SK-N-SH (cell line): ENCODE measurements at regions not wholly inside any gene's neighbourhood (a gene's known extent, or its start where the extent isn't known, plus 50 kb on each side); places are given as distances from the start of the nearest gene placed in this dataset.

ENCODE experiments used
- CHD2 ChIP-seq: fragments of 150-350 bp; IDR thresholded peaks from 2 replicates; pipeline ENCODE4 v1.6.1; 2018; ENCODE audit warnings: low read length; ENCODE audit not compliant: partially characterized antibody
- EP300 ChIP-seq, 2 experiments: IDR thresholded peaks; 2 replicates each; pipeline versions ENCODE4 v1.4.0 to v1.6.1; 2012; ENCODE audit warnings: borderline replicate concordance in 1 of 2, low read depth in 1 of 2, low read length in 1 of 2
- IRF3 ChIP-seq: fragments of 150-350 bp; IDR thresholded peaks from 2 replicates; pipeline ENCODE4 v1.6.1; 2016; ENCODE audit warnings: mild to moderate bottlenecking, low read depth, low read length
- NFIC ChIP-seq: IDR thresholded peaks from 2 replicates; pipeline ENCODE4 v1.4.0; 2012; ENCODE audit warnings: borderline replicate concordance
- POLR2AphosphoS5 ChIP-seq: IDR thresholded peaks from 2 replicates; pipeline ENCODE4 v1.6.1; 2012; ENCODE audit warnings: low read depth, low read length
- RAD21 ChIP-seq: IDR thresholded peaks from 2 replicates; pipeline ENCODE4 v1.6.1; 2012; ENCODE audit warnings: mild to moderate bottlenecking, low read length
- REST ChIP-seq: IDR thresholded peaks from 2 replicates; pipeline ENCODE4 v1.6.1; 2012; ENCODE audit warnings: mild to moderate bottlenecking, low read depth, low read length, moderate library complexity
- TAF1 ChIP-seq: IDR thresholded peaks from 2 replicates; pipeline ENCODE4 v1.6.1; 2012; ENCODE audit warnings: low read depth, mild to moderate bottlenecking, low read length, moderate library complexity, borderline replicate concordance
- TCF12 ChIP-seq: IDR thresholded peaks from 2 replicates; pipeline ENCODE4 v1.4.0; 2012
- TEAD4 ChIP-seq: IDR thresholded peaks from 2 replicates; pipeline ENCODE4 v1.4.0; 2012; ENCODE audit warnings: mild to moderate bottlenecking, borderline replicate concordance; ENCODE audit not compliant: insufficient read depth
- TF ChIP-seq, protein P1 (sequence below): fragments of 200-600 bp; sonication (generic); IDR thresholded peaks from 2 replicates; pipeline ENCODE4 v1.6.1; 2017; ENCODE audit warnings: antibody characterized with exemption, mild to moderate bottlenecking, moderate library complexity
- TF ChIP-seq, protein P2 (sequence below): IDR thresholded peaks from 2 replicates; pipeline ENCODE4 v1.4.0; 2012; ENCODE audit warnings: low read depth
- TF ChIP-seq, protein P3 (sequence below): fragments of 150-350 bp; IDR thresholded peaks from 2 replicates; pipeline ENCODE4 v1.6.1; 2017; ENCODE audit warnings: antibody characterized with exemption, low read length, low read depth, borderline replicate concordance

GRCh38 chr13:55606045-55606665 lies 1534.6 kb upstream of the PRR20A start:
- TF ChIP-seq, protein P1, sequence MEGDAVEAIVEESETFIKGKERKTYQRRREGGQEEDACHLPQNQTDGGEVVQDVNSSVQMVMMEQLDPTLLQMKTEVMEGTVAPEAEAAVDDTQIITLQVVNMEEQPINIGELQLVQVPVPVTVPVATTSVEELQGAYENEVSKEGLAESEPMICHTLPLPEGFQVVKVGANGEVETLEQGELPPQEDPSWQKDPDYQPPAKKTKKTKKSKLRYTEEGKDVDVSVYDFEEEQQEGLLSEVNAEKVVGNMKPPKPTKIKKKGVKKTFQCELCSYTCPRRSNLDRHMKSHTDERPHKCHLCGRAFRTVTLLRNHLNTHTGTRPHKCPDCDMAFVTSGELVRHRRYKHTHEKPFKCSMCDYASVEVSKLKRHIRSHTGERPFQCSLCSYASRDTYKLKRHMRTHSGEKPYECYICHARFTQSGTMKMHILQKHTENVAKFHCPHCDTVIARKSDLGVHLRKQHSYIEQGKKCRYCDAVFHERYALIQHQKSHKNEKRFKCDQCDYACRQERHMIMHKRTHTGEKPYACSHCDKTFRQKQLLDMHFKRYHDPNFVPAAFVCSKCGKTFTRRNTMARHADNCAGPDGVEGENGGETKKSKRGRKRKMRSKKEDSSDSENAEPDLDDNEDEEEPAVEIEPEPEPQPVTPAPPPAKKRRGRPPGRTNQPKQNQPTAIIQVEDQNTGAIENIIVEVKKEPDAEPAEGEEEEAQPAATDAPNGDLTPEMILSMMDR = no peak
- TF ChIP-seq TAF1 = no peak
- no peak for TF ChIP-seq TCF12
- no peak for TF ChIP-seq RAD21
- TF ChIP-seq POLR2AphosphoS5 = no peak
- TF ChIP-seq TEAD4 = no peak
- no peak for TF ChIP-seq REST
- no peak for TF ChIP-seq EP300 (IDR thresholded peaks at IDR 0.05; ENCODE audit: borderline replicate concordance in 1 of 2, low read depth in 1 of 2, low read length in 1 of 2)
- TF ChIP-seq, protein P2, sequence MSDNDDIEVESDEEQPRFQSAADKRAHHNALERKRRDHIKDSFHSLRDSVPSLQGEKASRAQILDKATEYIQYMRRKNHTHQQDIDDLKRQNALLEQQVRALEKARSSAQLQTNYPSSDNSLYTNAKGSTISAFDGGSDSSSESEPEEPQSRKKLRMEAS = no peak
- TF ChIP-seq IRF3 = no peak
- TF ChIP-seq NFIC = no peak
- TF ChIP-seq, protein P3, sequence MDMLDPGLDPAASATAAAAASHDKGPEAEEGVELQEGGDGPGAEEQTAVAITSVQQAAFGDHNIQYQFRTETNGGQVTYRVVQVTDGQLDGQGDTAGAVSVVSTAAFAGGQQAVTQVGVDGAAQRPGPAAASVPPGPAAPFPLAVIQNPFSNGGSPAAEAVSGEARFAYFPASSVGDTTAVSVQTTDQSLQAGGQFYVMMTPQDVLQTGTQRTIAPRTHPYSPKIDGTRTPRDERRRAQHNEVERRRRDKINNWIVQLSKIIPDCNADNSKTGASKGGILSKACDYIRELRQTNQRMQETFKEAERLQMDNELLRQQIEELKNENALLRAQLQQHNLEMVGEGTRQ = no peak
- no peak for TF ChIP-seq CHD2
